ENCODE measurements at regions not wholly inside any gene's neighbourhood (a gene's known extent, or its start where the extent isn't known, plus 50 kb on each side); places are given as distances from the start of the nearest gene placed in this dataset.

- TF ChIP-seq POLR2A (IDR thresholded peaks at IDR 0.05; ENCODE audit: low read length) (no peak), GATA1 (IDR thresholded peaks at IDR 0.05; ENCODE audit: low read depth, low read length) (no peak)
Measured at GRCh38 chr15:91564631-91565030, 288.9 kb upstream of the SLCO3A1 start.
